GM06990 (cell line): ENCODE measurements at regions not wholly inside any gene's neighbourhood (a gene's known extent, or its start where the extent isn't known, plus 50 kb on each side); places are given as distances from the start of the nearest gene placed in this dataset.

Experiments used
- DNase-seq: peaks from one replicate; pipeline ENCODE4 v3.0.0-alpha.2; 2011; ENCODE audit not compliant: insufficient read length; ENCODE audit errors: extremely low read depth
- H3K27me3 ChIP-seq: replicated peaks from 2 replicates; pipeline ENCODE4 v1.6.0; 2011; ENCODE audit warnings: low read length; ENCODE audit not compliant: control insufficient read depth, insufficient read depth
- H3K36me3 ChIP-seq: 2 replicates; pipeline ENCODE4 v1.5.1; 2011; ENCODE audit warnings: low read length; ENCODE audit not compliant: control insufficient read depth, insufficient read depth
- H3K4me3 ChIP-seq: replicated peaks from 2 replicates; pipeline ENCODE4 v1.5.1; 2011; ENCODE audit warnings: low read depth, mild to moderate bottlenecking, control low read depth, low read length
- CTCF ChIP-seq: IDR thresholded peaks from 2 replicates; pipeline ENCODE4 v1.5.1; 2011; ENCODE audit warnings: low read length, control low read depth, mild to moderate bottlenecking, inconsistent platforms; ENCODE audit not compliant: insufficient read depth, poor library complexity, severe bottlenecking

- no peak for DNase-seq
- no peaks in the 10 kb centered on the region for H3K36me3 ChIP-seq
- no peak overlapping the region for H3K4me3 ChIP-seq
- no peak for TF ChIP-seq CTCF
- H3K27me3 ChIP-seq: no peaks in the 10 kb centered on the region
These were observed 336.0 kb downstream of the VGLL3 start for GRCh38 chr3:86654806-86655460.

GRCh38 chr3:86653661-86654205 lies 337.2 kb downstream of the VGLL3 start:
- DNase-seq: no peak
- Histone ChIP-seq H3K27me3 (no peaks in the 10 kb centered on the region), H3K36me3 (no peaks in the 10 kb centered on the region), H3K4me3 (no peak overlapping the region)
- no peak for TF ChIP-seq CTCF

GRCh38 chr3:86648087-86648486 lies 342.9 kb downstream of the VGLL3 start:
- H3K4me3 ChIP-seq: no peak overlapping the region
- TF ChIP-seq CTCF: no peak
- no peak for DNase-seq
- H3K27me3 ChIP-seq: no peaks in the 10 kb centered on the region
- H3K36me3 ChIP-seq: no peaks in the 10 kb centered on the region

- no peaks in the 10 kb centered on the region for H3K36me3 ChIP-seq
- no peak overlapping the region for H3K4me3 ChIP-seq
- H3K27me3 ChIP-seq: no peaks in the 10 kb centered on the region
- no peak for TF ChIP-seq CTCF
- no peak for DNase-seq
These were observed 345.2 kb downstream of the VGLL3 start for GRCh38 chr3:86645756-86646155.

- TF ChIP-seq CTCF: no peak
- no peaks in the 10 kb centered on the region for H3K27me3 ChIP-seq
- DNase-seq: no peak
- no peak overlapping the region for H3K4me3 ChIP-seq
- H3K36me3 ChIP-seq: no peaks in the 10 kb centered on the region
These were observed 356.6 kb downstream of the VGLL3 start for GRCh38 chr3:86634361-86634760.

GRCh38 chr3:86629511-86629910 lies 361.4 kb downstream of the VGLL3 start:
- no peak for DNase-seq
- no peak overlapping the region for H3K4me3 ChIP-seq
- H3K36me3 ChIP-seq: no peaks in the 10 kb centered on the region
- no peak for TF ChIP-seq CTCF
- no peaks in the 10 kb centered on the region for H3K27me3 ChIP-seq
